GM19238 (cell line): ENCODE measurements at regions not wholly inside any gene's neighbourhood (a gene's known extent, or its start where the extent isn't known, plus 50 kb on each side); places are given as distances from the start of the nearest gene placed in this dataset.
"Not testable (repeated sequence)": the region's sequence is repeated elsewhere in the genome, so short reads cannot be mapped to it uniquely, and the experiment has no call there.

Source experiments
- DNase-seq: peaks from one replicate; pipeline ENCODE4 v3.0.0; 2011; ENCODE audit warnings: low spot score; ENCODE audit not compliant: insufficient read length

- no peak for DNase-seq
Measured at GRCh38 chr10:4453276-4453675, 372.7 kb upstream of the AKR1E2 start.

GRCh38 chr10:4450981-4451908 is 374.8 kb upstream of the AKR1E2 start:
- DNase-seq = no peak

- DNase-seq = no peak
Measured at GRCh38 chr10:4450169-4450568, 375.8 kb upstream of the AKR1E2 start.

GRCh38 chr10:4448030-4448429 is 378.0 kb upstream of the AKR1E2 start:
- DNase-seq = no peak

- DNase-seq = no peak
Measured at GRCh38 chr10:4443419-4443818, 382.6 kb upstream of the AKR1E2 start.

GRCh38 chr10:4442296-4442695 is 383.7 kb upstream of the AKR1E2 start:
- no peak for DNase-seq

GRCh38 chr10:4440260-4440659 is 385.7 kb upstream of the AKR1E2 start:
- no peak for DNase-seq

GRCh38 chr10:4437791-4438190 is 388.2 kb upstream of the AKR1E2 start:
- no peak for DNase-seq

GRCh38 chr10:4437061-4437460 is 388.9 kb upstream of the AKR1E2 start:
- no peak for DNase-seq

- no peak for DNase-seq
Measured at GRCh38 chr10:4436103-4436502, 389.9 kb upstream of the AKR1E2 start.

GRCh38 chr10:4434516-4435071 is 391.4 kb upstream of the AKR1E2 start:
- no peak for DNase-seq

GRCh38 chr10:4434105-4434504 is 391.9 kb upstream of the AKR1E2 start:
- no peak for DNase-seq

GRCh38 chr10:4431114-4431863 is 394.7 kb upstream of the AKR1E2 start:
- DNase-seq = no peak

- DNase-seq = no peak
Measured at GRCh38 chr10:4429571-4429970, 396.4 kb upstream of the AKR1E2 start.

- no peak for DNase-seq
Measured at GRCh38 chr10:4427532-4427931, 398.5 kb upstream of the AKR1E2 start.

GRCh38 chr10:4426866-4427265 is 399.1 kb upstream of the AKR1E2 start:
- no peak for DNase-seq

- no peak for DNase-seq
Measured at GRCh38 chr10:4409319-4409718, 416.7 kb upstream of the AKR1E2 start.

- DNase-seq = no peak
Measured at GRCh38 chr10:4407783-4408182, 418.2 kb upstream of the AKR1E2 start.

- no peak for DNase-seq
Measured at GRCh38 chr10:4405828-4406227, 420.2 kb upstream of the AKR1E2 start.

GRCh38 chr10:4403638-4404252 is 422.3 kb upstream of the AKR1E2 start:
- no peak for DNase-seq

GRCh38 chr10:4401080-4401479 is 424.9 kb upstream of the AKR1E2 start:
- not testable (repeated sequence) for DNase-seq

GRCh38 chr10:4399556-4399955 is 426.5 kb upstream of the AKR1E2 start:
- DNase-seq = no peak
